RPMI7951 (cell line): ENCODE measurements at regions not wholly inside any gene's neighbourhood (a gene's known extent, or its start where the extent isn't known, plus 50 kb on each side); places are given as distances from the start of the nearest gene placed in this dataset.
"Not testable (repeated sequence)": the region's sequence is repeated elsewhere in the genome, so short reads cannot be mapped to it uniquely, and the experiment has no call there.

ENCODE experiments used
- DNase-seq: peaks from one replicate; pipeline ENCODE4 v3.0.0-alpha.2; 2012; ENCODE audit warnings: low read depth

DNA sequence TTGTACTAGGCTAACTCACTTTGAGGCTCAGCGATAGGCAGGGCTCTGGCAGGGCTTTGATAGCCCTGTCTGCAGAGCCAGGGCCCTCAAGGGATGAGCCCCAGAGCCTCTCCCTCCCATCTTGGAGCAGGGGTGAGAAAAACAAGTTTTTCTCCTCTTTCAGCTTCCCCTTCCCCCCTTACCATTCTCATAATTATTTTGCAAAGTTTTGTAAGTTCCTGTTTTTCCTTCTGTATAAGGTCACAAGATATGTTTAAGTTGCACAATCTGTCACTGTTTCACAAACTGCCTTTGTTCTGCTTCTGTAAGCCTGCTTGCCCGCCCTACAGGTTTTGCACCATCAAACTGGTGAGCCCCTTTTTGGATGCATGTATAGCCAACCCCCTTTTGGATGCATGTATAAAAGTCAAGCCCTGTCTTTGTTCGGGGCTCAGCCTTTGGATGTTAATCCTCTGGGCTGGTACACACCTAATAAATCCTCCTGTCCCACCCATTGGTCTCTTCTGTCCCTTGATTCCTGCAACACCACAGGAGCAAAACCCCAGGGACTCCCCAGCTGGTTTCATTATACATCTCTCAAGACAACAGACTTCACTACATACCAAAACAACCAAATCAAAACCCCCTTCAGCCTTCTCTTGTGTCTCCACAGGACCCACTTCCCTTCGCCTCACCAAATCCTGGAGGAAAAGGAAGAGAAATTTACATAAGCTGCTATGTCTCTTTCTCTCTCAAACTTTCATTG is 52.5 kb upstream of the RESF1 start:
- no peak for DNase-seq

DNA sequence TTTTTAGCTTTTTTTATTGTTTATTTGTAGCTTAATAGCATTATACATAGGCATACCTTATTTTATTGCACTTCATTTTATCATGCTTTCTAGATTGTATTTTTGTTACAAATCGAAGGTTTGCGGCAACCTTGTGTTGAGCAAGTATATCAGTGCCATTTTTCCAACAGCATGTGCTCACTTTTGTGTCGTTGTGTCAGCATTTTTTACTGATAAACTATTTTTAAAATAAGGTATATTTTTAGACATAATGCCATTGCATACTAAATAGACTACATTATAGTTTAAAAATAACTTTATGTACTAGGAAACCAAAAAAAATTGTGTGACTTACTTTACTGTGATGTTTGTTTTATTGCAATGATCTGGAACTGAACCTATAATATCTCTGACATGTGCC is 56.2 kb upstream of the RESF1 start:
- no peak for DNase-seq

DNA sequence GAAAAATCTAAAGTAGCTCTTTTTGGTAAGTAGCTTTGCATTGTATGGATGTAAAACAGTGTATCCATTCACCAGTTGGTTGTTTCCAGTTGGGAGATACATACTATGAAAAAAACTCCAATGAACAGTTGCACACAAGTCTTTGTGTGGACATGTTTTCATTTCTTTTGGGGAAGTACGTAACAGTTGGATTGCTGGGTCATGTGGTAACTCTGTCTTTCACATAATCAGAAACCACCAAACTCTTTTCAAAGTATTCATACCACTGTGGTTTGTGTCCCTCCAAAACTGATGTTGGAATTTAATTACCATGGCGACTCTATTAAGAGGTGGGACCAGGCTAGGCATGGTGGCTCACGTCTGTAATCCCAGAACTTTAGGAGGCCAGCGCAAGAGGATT is 58.9 kb upstream of the RESF1 start:
- peak; percentile 28 for DNase-seq

DNA sequence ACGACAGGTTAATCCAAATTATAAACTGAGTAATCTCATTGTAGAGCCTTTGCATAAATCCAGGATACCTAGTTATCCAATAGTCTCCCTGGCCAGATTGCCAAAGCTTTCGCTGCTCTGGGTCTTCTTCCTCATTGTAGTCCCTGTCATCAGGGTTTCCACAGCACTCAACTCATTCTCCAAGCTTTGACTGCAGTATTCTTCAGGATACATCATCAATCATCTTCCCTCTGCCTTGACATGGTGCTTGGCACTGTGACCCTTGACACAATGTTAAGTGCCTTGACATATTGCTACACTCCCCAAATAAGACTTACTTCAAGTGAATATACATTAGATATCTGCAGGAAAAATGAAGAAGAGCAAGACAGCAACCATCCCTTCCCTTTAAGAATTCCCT is 60.1 kb upstream of the RESF1 start:
- DNase-seq: no peak

DNA sequence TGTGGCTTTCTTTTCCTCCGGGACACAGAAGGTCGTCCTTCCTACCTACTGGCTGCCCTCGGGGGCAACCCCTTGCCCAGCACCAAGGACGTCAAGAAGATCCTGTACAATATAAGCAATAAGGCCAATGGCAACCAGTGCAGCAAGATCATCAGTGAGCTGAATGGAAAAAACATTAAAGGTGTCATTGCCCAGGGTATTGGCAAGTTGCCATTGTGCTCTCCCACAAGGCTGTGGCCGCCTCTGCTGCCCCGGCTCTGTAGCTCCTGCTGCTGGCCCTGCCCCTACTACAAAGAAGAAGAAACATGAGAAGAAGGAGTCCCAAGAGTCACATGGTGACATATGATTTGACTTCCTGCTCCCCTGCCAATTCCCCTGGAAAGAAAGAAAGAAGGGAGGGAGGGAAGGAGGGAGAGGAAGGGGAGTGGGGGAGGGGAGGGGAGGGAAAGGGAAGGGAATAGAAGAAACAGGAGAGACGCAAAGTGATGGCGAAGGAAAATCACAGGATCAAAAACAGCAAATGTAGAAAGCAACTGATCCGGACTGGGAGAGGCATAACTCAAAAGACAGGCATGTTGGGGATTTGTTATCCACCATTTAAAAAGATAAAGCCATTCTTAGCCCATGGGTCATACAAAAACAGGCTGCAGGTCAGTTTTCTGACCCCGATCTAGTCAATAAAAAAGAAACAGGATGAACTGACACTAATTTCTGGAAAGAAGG is 61.3 kb upstream of the RESF1 start:
- DNase-seq: peak; percentile 87

DNA sequence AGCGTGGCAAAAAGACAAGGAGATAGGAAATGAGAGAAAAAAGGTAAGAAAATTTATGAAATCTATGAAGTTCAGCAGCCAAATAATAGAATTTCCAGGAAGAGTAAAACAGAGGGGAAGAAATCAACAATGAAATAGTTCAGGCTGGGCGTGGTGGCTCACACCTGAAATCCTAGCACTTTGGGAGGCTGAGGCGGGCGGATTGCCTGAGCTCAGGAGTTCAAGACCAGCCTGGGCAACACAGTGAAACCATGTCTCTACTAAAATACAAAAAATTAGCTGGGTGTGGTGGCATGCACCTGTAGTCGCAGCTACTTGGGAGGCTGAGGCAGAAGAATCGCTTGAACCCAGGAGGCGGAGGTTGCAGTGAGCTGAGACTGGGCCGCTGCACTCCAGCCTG is 62.1 kb upstream of the RESF1 start:
- not testable (repeated sequence) for DNase-seq

DNA sequence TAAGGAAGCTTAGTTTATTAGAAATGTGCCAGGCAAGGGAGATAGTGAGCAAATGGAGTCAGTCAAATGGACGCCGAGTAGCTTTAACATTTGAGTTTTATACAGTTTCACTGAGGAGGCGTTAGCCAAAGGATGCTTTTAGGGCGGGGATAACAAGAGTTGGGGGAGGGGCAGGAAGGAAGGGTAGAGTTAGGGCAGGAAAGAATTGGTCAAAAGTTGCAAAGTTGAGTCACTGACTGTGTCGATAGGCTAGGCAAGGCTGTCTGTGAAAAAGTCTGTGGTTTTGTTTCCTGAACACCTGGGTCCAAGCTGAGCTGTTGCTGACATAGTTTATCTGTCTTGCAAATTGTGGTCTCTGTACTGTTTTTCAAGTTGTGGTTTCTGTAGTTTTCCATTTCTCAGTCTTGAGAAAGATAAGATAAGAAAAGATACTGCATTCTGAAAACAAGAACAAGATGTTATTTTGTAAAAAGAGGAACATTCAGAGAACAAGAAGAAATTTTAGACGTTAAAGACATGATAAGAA is 62.6 kb upstream of the RESF1 start:
- DNase-seq: peak; percentile 90

DNA sequence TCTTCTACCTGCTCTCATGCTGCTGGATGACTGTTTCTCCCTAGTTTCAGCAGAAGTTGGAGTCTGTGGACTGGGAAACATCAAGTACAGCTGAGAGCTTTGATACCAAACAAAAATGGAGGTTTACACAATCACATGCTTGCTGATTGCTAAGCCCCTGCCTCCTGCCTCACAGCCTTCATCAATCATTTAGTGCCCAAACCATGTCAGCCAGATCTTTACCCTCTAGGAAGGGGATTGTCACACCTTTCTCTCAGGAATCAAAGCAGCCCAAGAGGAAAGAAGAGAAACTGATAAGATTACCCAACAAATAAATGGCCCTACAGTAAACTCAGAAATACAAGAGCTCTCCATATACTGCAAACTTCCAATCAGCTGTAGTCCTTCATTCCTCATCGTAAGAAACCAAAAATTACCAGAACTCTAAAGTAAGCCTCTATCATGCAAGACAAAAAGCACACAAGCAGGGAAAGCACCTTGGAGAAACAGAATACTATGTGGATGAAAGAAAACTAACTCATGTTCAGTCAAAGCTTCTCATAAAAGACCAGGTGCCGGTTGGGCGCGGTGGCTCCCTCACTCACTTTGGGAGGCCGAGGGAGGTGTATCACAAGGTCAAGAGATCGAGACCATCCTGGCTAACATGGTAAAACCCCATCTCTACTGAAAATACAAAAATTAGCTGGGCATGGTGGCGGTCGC is 63.6 kb upstream of the RESF1 start:
- DNase-seq: no peak

DNA sequence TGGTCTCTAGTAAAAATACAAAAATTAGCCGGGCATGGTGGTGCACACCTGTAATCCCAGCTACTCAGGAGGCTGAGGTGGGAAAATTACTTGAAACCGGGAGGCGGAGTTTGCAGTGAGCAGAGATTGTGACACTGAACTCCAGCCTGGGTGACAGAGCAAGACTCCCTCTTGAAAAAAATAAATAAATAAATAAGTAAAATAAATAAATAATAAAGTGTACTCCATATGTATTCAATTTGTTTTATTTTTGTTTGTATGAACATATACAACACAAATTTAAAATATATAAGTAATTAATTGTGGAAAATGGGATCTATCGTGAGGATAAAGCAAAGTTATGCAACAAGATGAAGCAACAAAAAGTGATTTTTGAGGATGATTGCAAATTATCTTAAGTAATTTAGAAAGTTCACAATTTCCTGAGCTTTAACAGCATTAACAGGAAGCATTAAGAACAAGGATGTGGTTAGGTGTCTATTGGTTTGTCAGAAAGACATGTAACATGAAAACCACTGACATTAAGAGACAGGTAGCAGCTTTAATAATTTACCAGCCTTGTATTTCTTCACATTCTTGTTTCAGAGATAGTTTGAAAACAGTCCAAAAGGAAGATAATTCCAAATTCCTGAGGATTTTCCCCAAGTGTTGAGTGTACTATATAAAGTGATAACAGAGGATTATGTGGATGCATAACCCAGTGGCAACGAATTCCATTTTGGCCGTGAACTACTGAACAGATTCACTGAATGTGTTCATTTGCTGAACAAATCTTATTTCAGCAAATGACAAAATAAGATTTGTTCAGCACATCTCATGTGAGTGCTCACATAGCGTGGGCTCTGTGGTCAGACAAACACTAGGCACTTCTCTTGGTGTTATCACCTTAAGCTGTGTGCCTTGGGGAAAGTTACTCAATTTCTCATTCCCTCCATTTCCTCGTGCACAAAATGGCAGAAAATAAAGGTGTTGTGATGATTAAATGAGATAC is 68.6 kb upstream of the RESF1 start:
- no peak for DNase-seq

DNA sequence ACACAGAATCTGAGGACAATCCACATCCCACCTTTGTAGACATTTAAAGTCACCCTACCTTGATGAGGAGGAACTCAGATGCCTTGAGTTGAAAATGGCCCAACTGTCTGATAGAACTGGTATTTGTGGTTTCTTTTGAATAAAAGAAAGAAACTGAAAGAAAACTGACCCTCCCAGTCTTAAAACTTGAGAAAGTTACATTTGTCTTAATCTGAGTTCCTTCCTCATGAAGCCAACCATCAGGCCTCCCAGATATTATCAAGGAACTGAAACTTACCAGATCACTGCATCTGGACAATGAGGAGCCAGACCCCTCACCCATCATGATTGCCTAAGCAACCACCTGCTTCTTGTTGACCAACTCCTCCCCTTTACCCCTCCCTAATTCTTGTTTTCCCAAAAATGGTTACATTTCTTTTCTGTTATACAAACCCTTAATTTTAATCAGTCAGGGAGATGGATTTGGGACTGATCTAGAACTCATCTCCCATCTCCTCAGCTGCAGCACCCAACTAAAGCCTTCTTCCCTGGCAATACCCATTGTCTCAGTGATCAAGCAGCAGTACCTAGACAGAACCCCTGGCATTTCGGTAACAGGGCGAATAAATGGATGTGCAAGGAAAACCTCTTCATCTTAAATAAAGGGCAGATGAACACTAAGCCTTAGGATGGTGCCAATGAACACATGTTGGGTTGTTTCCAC is 72.0 kb upstream of the RESF1 start:
- DNase-seq: no peak

DNA sequence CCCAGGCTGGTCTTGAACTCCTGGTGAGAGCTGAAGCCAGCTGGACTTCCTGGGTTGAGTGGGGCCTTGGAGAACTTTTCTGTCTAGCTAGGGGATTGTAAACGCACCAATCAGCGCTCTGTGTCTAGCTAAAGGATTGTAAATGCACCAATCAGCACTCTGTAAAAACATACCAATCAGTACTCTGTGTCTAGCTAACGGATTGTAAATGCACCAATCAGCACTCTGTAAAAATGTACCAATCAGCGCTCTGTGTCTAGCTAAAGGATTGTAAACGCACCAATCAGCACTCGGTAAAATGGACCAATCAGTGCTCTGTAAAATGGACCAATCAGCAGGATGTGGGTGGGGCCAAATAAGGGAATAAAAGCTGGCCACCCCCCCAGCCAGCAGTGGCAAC is 76.5 kb upstream of the RESF1 start:
- not testable (repeated sequence) for DNase-seq

DNA sequence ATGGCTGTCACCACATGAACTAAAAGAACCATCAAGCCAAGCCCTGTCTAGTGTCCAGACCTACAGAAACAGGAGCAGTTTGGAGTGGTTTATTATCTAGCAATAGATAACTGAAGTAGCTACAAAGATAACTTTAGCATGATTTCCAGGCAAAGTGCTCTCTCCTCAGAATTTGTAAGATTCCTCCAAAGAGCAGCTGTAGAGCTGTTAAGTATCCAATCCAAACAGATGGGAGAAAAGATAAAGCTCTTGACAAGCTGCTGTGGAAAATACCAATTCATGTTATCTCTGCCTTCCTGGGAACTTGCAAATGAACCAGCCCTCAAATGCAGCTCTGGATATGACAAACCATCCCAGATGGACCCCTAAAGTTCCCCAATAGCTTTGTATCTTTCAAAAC is 78.9 kb upstream of the RESF1 start:
- peak; percentile 52 for DNase-seq

DNA sequence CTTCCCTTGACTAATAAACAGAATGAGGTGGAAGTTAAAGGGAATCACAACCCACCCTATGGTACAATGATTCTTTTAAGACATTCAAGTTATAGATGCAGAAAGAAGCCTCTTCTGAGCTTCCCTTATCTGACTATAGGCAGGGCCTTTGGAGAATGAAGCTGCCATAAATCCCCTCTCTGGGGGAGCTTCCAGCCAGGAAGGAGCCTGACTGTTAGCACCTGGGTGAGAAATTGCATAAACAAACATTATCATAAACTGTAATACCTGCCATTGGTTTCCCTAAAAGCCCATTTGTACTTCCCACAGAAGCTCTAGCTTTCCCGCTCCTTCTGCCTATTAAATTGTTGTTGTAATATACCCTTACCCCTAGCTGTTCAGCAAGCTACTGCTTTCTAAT is 81.3 kb upstream of the RESF1 start:
- DNase-seq: no peak

DNA sequence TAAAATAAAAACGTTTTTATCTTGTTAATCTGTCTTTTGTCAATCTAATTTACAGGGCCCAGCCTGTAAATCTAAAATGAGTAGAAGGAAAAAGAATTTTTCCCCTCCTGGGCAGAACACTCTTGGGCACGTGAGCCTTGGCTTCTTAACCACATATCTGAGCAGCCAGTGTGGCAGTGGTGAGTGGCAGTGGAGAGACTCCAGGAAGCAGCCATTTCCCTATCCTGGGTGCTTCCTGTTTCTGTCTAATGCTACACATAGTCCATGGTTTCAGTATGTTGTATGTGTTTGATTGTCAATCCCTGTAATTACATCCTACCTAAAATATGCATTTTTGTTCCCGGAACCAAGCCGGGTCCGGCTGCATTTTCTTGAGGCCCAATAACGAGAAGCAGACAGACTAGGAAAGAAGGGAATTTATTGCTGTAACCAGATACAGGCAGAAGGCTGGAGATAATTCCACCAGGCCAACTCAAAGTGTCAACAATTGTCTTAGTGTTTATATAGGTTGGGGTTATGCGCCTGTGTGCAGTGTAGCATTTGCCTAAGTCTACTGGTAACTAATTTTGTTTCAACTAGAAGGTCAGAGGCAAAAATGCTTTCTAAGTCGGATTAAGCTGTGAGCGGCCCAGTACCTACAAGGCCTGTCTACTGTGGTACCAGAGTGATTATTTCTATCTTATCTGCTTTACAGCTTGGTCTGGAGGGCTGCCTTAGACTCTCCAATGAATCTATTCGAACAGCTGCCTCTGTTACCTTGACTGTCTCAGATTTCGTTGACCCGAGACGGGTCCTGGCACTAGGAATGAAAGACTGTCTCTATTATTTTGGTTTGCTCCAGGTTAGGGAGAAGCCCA is 82.4 kb upstream of the RESF1 start:
- no peak for DNase-seq

DNA sequence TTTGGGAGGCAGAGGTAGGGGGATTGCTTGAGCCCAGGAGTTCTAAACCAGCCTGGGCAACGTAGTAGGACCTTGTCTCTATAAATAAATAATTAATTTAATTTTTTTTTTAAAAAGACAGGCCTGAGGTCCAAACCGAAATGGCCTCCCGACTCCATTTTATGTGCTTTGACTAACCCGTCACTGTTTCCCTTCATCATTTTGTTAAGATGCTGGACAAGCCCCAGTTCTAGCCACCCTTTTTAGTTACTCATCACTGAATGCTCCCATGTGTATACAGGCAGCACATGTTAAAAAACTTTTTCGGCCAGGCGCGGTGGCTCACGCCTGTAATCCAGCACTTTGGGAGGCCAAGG is 83.6 kb upstream of the RESF1 start:
- DNase-seq: no peak

DNA sequence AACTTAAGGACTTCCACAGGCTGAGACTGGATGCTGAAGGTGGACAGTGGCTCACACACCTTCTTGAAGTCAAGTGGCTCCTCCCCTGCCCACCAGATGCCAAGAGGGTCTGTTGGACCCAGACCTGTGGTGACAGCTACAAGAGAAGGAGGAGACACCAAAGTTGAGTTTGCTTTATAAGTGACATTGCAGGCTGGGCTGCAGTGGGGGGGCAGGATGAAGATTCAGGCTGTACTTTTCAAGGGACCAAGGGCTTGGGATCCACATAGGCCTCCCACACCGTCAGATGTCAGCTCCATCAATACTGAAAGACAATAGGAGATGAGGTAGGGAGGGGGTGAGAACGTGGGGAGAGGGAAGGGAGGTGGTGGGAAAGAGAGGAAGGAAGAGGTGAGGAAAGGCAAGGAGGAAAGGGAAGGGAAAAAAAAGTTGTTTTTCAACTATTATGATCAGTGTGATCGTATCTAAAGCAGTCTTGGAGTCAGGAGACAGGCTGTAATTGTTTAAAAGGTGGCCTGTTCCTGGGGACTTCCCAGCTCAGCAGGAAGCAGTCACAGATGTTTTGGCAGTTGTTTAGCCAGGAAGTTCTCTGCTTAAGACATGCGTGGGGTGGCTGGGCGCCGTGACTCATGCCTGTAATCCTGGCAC is 84.1 kb upstream of the RESF1 start:
- DNase-seq: peak; percentile 92

DNA sequence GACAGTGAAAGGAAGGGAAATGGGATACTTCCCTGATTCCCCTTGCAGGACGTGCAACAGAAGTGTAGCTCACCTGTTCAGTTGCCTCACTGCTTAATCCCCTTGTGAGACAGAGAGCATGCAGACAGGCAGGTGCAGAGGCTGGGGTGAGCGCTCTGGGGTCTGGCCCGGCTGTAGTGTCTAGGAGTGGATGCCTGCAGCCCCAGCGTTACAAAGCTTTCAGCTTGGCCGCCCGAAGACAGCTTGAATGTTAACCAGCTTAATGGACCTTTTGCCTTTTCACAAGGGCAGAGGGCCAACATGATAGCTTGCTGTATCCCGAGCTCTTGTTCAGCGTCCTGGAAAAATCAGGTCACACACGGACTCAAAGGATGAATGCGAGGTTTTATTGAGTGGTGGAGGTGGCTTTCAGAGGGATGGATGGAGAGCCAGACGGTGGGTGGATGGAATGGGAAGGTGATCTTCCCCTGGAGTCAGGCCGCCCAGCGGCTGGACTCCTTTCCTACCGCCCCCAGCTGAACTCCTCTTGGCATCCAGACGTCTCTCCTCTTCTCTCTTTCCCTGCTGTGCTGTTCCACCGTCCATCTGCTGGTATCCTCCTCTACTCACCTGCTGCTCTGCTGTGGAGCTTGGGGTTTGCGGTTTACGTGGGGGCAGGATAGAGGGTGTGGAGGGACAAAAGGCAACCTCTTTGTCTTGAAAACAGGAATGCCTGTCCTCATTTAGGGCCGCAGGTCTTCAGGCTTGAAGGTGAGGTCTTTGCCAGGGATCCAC is 86.2 kb upstream of the RESF1 start:
- no peak for DNase-seq

DNA sequence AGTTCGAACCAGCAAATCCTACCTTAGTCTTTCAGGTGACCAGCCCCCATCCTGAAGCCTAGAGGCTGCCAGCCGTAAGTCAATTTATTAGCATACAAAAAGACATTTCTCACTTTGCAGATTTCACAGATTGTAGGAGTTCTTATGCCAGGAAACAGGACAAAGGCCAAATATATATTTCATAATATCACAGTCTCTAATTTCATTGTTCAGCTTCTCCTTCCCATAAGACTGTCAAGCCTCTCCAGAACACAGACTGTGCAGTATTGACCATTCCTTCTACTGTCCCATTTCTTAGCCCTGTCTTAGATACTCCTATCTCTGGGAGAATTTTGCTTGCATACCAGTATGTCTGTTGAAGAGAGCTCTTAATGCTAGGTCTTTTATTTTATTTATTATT is 89.2 kb upstream of the RESF1 start:
- DNase-seq: no peak

DNA sequence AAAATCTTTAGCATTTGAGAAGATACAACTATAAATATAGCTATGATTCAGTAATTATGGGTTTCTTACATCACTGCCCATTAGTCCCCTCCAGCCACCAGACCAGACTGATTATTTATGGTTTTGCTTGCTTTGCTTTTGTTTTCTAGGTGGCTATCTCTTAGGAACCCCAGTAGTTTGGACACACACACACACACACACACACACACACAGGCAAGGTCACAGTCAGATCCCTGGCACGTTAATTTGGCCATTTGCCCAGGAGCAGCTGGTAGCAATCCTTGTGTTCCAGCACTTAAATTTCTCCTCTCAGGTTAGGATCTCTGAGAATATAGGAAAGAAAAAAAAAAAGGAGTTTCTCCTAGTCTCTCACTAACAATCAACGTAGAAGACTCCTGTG is 90.2 kb upstream of the RESF1 start:
- DNase-seq: peak; percentile 94
